WTC11 (cell line): ENCODE measurements at regions not wholly inside any gene's neighbourhood (a gene's known extent, or its start where the extent isn't known, plus 50 kb on each side); places are given as distances from the start of the nearest gene placed in this dataset.

Experiments
- ATAC-seq: fragments of 200-7000 bp; cut with Tn5 transposase; 2 replicates; pipeline ENCODE4 v1.10.0; 2021; ENCODE audit warnings: mild to moderate bottlenecking, moderate library complexity
- CTCF ChIA-PET: fragments of 300-600 bp; sonication (Branson Sonifier 250); formaldehyde crosslinking; loops from one replicate; lab custom pipeline; 2021; ENCODE audit warnings: antibody characterized with exemption; lab: Charles Lee
- POLR2A ChIA-PET: fragments of 350-600 bp; sonication (Branson Sonifier 250); formaldehyde crosslinking; loops from one replicate; lab custom pipeline; 2021; ENCODE audit warnings: antibody characterized with exemption; lab: Charles Lee
- DNase-seq: peaks from one replicate; pipeline ENCODE4 v3.0.0; 2021; ENCODE audit warnings: low spot score
- H3K27ac Mint-ChIP-seq: 2 replicates; pipeline ENCODE4 v1.8.0; 2021; ENCODE audit warnings: mixed read lengths
- H3K27me3 Mint-ChIP-seq: 2 replicates; pipeline ENCODE4 v1.8.0; 2021; ENCODE audit warnings: low read depth, mild to moderate bottlenecking, moderate library complexity, mixed read lengths
- H3K36me3 Mint-ChIP-seq: 2 replicates; pipeline ENCODE4 v1.8.0; 2021; ENCODE audit warnings: mixed read lengths
- H3K4me1 Mint-ChIP-seq: 2 replicates; pipeline ENCODE4 v1.8.0; 2022; ENCODE audit warnings: mixed read lengths
- H3K4me3 Mint-ChIP-seq: 2 replicates; pipeline ENCODE4 v1.8.0; 2021; ENCODE audit warnings: mild to moderate bottlenecking, moderate library complexity, mixed read lengths
- H3K9me3 Mint-ChIP-seq: 2 replicates; pipeline ENCODE4 v1.8.0; 2021; ENCODE audit warnings: mixed read lengths
- GTF2I ChIP-seq: fragments of 250-450 bp; sonication (Bioruptor Pico); conservative IDR thresholded peaks from 2 replicates; pipeline ENCODE4 v1.4.0; 2021; ENCODE audit warnings: mild to moderate bottlenecking
- HMGA2 ChIP-seq: fragments of 250-450 bp; sonication (Bioruptor Pico); IDR thresholded peaks from 2 replicates; pipeline ENCODE4 v1.4.0; 2021; ENCODE audit warnings: mild to moderate bottlenecking, moderate library complexity
- JAZF1 ChIP-seq: fragments of 250-450 bp; sonication (Bioruptor Pico); IDR thresholded peaks from 2 replicates; pipeline ENCODE4 v1.9.0; 2021; ENCODE audit warnings: moderate library complexity, mild to moderate bottlenecking, inconsistent platforms
- RELA ChIP-seq: sonication (generic); formaldehyde crosslinking; IDR thresholded peaks from 2 replicates; pipeline ENCODE4 v1.8.1; 2022; ENCODE audit warnings: missing genetic modification reagents, mild to moderate bottlenecking, borderline replicate concordance
- SP1 ChIP-seq: sonication (generic); formaldehyde crosslinking; conservative IDR thresholded peaks from 2 replicates; pipeline ENCODE4 v1.8.1; 2022; ENCODE audit warnings: missing genetic modification reagents
- TCF7 ChIP-seq: sonication (generic); formaldehyde crosslinking; IDR thresholded peaks from 2 replicates; pipeline ENCODE4 v1.8.0; 2022; ENCODE audit warnings: mild to moderate bottlenecking, low read depth, missing genetic modification reagents, moderate library complexity
- TEAD4 ChIP-seq: sonication (generic); formaldehyde crosslinking; IDR thresholded peaks from 2 replicates; pipeline ENCODE4 v1.8.0; 2022; ENCODE audit warnings: mild to moderate bottlenecking, missing genetic modification reagents
- TP53 ChIP-seq: sonication (generic); formaldehyde crosslinking; IDR thresholded peaks from 2 replicates; pipeline ENCODE4 v1.8.1; 2023; ENCODE audit warnings: mild to moderate bottlenecking, missing genetic modification reagents
- ZBTB21 ChIP-seq: sonication (generic); formaldehyde crosslinking; IDR thresholded peaks from 2 replicates; pipeline ENCODE4 v1.8.1; 2023; ENCODE audit warnings: mild to moderate bottlenecking, missing genetic modification reagents, borderline replicate concordance
- ZNF317 ChIP-seq: sonication (generic); formaldehyde crosslinking; IDR thresholded peaks from 2 replicates; pipeline ENCODE4 v1.8.1; 2023; ENCODE audit warnings: low read depth, mild to moderate bottlenecking, moderate library complexity, missing genetic modification reagents, borderline replicate concordance
- ZNF416 ChIP-seq: fragments of 250-450 bp; sonication (Bioruptor Pico); IDR thresholded peaks from 2 replicates; pipeline ENCODE4 v1.9.0; 2021; ENCODE audit warnings: mild to moderate bottlenecking, inconsistent platforms
- ZNF423 ChIP-seq: fragments of 250-450 bp; sonication (Bioruptor Pico); IDR thresholded peaks from 2 replicates; pipeline ENCODE4 v2.1.2; 2022; ENCODE audit warnings: mild to moderate bottlenecking, moderate library complexity
- ZNF671 ChIP-seq: fragments of 250-450 bp; sonication (Bioruptor Pico); IDR thresholded peaks from 2 replicates; pipeline ENCODE4 v1.8.0; 2021; ENCODE audit warnings: mild to moderate bottlenecking
- TF ChIP-seq, protein P1 (sequence below): sonication (generic); formaldehyde crosslinking; conservative IDR thresholded peaks from 2 replicates; pipeline ENCODE4 v1.8.1; 2023; ENCODE audit warnings: mild to moderate bottlenecking, low read depth, missing genetic modification reagents, moderate library complexity
- TF ChIP-seq, protein P2 (sequence below): sonication (generic); formaldehyde crosslinking; IDR thresholded peaks from 2 replicates; pipeline ENCODE4 v1.8.1; 2023; ENCODE audit warnings: mild to moderate bottlenecking, missing genetic modification reagents, moderate library complexity
- TF ChIP-seq, protein P3 (sequence below): fragments of 250-450 bp; sonication (Bioruptor Pico); IDR thresholded peaks from 2 replicates; pipeline ENCODE4 v1.9.0; 2021; ENCODE audit warnings: mild to moderate bottlenecking
- TF ChIP-seq, protein P4 (sequence below): sonication (generic); formaldehyde crosslinking; IDR thresholded peaks from 2 replicates; pipeline ENCODE4 v1.8.0; 2022; ENCODE audit warnings: missing genetic modification reagents
- TF ChIP-seq, protein P5 (sequence below): fragments of 200-600 bp; IDR thresholded peaks from 2 replicates; pipeline ENCODE4 v1.8.0; 2022; ENCODE audit warnings: antibody characterized with exemption
- TF ChIP-seq, protein P6 (sequence below): sonication (generic); formaldehyde crosslinking; IDR thresholded peaks from 2 replicates; pipeline ENCODE4 v1.8.1; 2023; ENCODE audit warnings: mild to moderate bottlenecking, missing genetic modification reagents, borderline replicate concordance

DNA sequence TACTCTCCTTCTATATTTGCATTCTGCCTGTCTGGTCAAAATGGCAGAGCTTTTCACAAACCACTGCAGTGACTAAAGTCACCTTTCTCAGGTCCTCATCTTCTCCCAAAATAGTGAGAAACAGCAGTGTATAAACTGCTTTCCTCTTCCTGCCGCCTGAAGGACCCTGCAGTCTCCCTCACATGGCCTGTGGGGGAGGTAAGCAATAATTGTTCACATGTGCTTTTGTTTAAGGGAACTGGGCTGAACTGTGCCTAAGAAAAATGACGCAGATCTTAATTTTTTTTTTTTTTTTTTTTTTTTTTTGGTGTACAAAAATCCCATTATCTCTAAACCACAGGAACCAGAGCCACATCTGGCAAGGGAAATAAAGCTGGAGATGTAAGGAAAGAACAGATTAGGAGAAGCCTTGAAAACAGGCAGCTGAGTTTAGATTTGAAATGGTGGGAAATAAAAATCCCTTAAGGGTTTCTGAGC, 131.7 kb upstream of the VLDLR start:
- H3K36me3 Mint-ChIP-seq, result no peaks in the 10 kb centered on the region
- POLR2A ChIA-PET, result no interaction called here
- H3K9me3 Mint-ChIP-seq, result 0 out of 2 replicates have a peak, but pooled peaks cover 4% of the 10 kb centered on the region
- no peaks in the 10 kb centered on the region for H3K27me3 Mint-ChIP-seq
- no peak overlapping the region for H3K27ac Mint-ChIP-seq
- no peak overlapping the region for H3K4me3 Mint-ChIP-seq
- CTCF ChIA-PET, result no interaction called here
- TF ChIP-seq RELA (CRISPR knock-in tag) (no peak), TEAD4 (no peak)
- ATAC-seq (no peak), DNase-seq (no peak)
- H3K4me1 Mint-ChIP-seq, result peaks cover 27% of the 10 kb centered on the region

DNA sequence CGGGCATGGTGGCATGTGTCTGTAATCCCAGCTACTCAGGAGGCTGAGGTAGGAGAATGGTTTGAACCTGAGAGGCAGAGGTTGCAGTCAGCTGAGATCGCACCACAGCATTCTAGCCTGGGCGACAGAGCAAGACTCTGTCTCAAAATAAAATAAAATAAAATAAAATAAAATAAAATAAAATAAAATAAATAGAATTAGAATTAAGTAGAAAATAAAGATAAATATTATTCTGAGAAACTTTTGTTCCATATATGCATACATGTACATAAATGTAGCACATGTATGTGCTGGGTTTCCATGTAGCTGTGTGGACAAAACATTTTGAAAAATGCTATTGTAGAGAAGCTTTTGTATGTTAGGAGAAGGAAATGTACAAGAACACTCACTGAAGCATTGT, 129.4 kb upstream of the VLDLR start:
- DNase-seq (no peak), ATAC-seq (no peak)
- Mint-ChIP-seq H3K36me3 (no peaks in the 10 kb centered on the region), H3K27ac (no peak overlapping the region), H3K4me3 (no peak overlapping the region), H3K9me3 (no peaks in the 10 kb centered on the region), H3K4me1 (peaks cover 28% of the 10 kb centered on the region), H3K27me3 (no peaks in the 10 kb centered on the region)
- TF ChIP-seq HMGA2 (CRISPR knock-in tag), result peak; percentile 95
- TF ChIP-seq, protein P1, sequence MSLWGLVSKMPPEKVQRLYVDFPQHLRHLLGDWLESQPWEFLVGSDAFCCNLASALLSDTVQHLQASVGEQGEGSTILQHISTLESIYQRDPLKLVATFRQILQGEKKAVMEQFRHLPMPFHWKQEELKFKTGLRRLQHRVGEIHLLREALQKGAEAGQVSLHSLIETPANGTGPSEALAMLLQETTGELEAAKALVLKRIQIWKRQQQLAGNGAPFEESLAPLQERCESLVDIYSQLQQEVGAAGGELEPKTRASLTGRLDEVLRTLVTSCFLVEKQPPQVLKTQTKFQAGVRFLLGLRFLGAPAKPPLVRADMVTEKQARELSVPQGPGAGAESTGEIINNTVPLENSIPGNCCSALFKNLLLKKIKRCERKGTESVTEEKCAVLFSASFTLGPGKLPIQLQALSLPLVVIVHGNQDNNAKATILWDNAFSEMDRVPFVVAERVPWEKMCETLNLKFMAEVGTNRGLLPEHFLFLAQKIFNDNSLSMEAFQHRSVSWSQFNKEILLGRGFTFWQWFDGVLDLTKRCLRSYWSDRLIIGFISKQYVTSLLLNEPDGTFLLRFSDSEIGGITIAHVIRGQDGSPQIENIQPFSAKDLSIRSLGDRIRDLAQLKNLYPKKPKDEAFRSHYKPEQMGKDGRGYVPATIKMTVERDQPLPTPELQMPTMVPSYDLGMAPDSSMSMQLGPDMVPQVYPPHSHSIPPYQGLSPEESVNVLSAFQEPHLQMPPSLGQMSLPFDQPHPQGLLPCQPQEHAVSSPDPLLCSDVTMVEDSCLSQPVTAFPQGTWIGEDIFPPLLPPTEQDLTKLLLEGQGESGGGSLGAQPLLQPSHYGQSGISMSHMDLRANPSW, result no peak
- ChIA-PET POLR2A (no interaction called here), CTCF (no interaction called here)

DNA sequence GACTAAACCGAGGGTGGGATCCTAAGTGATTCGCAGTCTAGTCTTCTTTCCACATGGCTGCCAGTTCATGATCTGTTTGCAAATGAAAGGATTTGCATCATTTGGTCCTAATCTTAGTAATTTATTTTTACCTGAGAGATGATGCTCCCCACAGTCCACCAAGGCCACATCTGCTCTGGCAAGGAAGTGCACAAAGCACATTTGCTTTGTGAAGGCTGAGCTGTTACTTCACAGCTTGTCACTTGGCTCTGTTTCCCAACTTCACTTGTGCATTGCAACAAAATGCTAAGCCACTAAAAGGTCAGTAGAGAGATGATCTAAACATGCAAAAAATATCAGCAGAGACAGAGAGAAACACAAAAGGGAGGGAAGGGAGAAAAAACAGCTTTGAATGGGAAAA, 128.5 kb upstream of the VLDLR start:
- CTCF ChIA-PET, result no interaction called here
- Mint-ChIP-seq H3K36me3 (no peaks in the 10 kb centered on the region), H3K9me3 (no peaks in the 10 kb centered on the region), H3K27me3 (no peaks in the 10 kb centered on the region), H3K27ac (no peak overlapping the region), H3K4me1 (peaks cover 26% of the 10 kb centered on the region), H3K4me3 (no peak overlapping the region)
- POLR2A ChIA-PET, result no interaction called here
- DNase-seq (no peak), ATAC-seq (no peak)
- no peak for TF ChIP-seq ZNF423 (CRISPR knock-in tag)
- TF ChIP-seq ZBTB21, result no peak
- TF ChIP-seq TCF7 (CRISPR knock-in tag), result no peak
- TF ChIP-seq, protein P2, sequence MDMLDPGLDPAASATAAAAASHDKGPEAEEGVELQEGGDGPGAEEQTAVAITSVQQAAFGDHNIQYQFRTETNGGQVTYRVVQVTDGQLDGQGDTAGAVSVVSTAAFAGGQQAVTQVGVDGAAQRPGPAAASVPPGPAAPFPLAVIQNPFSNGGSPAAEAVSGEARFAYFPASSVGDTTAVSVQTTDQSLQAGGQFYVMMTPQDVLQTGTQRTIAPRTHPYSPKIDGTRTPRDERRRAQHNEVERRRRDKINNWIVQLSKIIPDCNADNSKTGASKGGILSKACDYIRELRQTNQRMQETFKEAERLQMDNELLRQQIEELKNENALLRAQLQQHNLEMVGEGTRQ, result no peak
- no peak for TF ChIP-seq ZNF317 (CRISPR knock-in tag)
- TF ChIP-seq ZNF416 (CRISPR knock-in tag), result no peak
- TF ChIP-seq JAZF1 (CRISPR knock-in tag), result no peak
- TF ChIP-seq TP53, result no peak
- TF ChIP-seq SP1 (CRISPR knock-in tag), result no peak
- TF ChIP-seq, protein P3, sequence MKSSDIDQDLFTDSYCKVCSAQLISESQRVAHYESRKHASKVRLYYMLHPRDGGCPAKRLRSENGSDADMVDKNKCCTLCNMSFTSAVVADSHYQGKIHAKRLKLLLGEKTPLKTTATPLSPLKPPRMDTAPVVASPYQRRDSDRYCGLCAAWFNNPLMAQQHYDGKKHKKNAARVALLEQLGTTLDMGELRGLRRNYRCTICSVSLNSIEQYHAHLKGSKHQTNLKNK (CRISPR knock-in tag), result no peak
- TF ChIP-seq, protein P4, sequence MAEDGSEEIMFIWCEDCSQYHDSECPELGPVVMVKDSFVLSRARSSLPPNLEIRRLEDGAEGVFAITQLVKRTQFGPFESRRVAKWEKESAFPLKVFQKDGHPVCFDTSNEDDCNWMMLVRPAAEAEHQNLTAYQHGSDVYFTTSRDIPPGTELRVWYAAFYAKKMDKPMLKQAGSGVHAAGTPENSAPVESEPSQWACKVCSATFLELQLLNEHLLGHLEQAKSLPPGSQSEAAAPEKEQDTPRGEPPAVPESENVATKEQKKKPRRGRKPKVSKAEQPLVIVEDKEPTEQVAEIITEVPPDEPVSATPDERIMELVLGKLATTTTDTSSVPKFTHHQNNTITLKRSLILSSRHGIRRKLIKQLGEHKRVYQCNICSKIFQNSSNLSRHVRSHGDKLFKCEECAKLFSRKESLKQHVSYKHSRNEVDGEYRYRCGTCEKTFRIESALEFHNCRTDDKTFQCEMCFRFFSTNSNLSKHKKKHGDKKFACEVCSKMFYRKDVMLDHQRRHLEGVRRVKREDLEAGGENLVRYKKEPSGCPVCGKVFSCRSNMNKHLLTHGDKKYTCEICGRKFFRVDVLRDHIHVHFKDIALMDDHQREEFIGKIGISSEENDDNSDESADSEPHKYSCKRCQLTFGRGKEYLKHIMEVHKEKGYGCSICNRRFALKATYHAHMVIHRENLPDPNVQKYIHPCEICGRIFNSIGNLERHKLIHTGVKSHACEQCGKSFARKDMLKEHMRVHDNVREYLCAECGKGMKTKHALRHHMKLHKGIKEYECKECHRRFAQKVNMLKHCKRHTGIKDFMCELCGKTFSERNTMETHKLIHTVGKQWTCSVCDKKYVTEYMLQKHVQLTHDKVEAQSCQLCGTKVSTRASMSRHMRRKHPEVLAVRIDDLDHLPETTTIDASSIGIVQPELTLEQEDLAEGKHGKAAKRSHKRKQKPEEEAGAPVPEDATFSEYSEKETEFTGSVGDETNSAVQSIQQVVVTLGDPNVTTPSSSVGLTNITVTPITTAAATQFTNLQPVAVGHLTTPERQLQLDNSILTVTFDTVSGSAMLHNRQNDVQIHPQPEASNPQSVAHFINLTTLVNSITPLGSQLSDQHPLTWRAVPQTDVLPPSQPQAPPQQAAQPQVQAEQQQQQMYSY (CRISPR knock-in tag), result no peak
- TF ChIP-seq, protein P5, sequence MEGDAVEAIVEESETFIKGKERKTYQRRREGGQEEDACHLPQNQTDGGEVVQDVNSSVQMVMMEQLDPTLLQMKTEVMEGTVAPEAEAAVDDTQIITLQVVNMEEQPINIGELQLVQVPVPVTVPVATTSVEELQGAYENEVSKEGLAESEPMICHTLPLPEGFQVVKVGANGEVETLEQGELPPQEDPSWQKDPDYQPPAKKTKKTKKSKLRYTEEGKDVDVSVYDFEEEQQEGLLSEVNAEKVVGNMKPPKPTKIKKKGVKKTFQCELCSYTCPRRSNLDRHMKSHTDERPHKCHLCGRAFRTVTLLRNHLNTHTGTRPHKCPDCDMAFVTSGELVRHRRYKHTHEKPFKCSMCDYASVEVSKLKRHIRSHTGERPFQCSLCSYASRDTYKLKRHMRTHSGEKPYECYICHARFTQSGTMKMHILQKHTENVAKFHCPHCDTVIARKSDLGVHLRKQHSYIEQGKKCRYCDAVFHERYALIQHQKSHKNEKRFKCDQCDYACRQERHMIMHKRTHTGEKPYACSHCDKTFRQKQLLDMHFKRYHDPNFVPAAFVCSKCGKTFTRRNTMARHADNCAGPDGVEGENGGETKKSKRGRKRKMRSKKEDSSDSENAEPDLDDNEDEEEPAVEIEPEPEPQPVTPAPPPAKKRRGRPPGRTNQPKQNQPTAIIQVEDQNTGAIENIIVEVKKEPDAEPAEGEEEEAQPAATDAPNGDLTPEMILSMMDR, result no peak
- TF ChIP-seq, protein P6, sequence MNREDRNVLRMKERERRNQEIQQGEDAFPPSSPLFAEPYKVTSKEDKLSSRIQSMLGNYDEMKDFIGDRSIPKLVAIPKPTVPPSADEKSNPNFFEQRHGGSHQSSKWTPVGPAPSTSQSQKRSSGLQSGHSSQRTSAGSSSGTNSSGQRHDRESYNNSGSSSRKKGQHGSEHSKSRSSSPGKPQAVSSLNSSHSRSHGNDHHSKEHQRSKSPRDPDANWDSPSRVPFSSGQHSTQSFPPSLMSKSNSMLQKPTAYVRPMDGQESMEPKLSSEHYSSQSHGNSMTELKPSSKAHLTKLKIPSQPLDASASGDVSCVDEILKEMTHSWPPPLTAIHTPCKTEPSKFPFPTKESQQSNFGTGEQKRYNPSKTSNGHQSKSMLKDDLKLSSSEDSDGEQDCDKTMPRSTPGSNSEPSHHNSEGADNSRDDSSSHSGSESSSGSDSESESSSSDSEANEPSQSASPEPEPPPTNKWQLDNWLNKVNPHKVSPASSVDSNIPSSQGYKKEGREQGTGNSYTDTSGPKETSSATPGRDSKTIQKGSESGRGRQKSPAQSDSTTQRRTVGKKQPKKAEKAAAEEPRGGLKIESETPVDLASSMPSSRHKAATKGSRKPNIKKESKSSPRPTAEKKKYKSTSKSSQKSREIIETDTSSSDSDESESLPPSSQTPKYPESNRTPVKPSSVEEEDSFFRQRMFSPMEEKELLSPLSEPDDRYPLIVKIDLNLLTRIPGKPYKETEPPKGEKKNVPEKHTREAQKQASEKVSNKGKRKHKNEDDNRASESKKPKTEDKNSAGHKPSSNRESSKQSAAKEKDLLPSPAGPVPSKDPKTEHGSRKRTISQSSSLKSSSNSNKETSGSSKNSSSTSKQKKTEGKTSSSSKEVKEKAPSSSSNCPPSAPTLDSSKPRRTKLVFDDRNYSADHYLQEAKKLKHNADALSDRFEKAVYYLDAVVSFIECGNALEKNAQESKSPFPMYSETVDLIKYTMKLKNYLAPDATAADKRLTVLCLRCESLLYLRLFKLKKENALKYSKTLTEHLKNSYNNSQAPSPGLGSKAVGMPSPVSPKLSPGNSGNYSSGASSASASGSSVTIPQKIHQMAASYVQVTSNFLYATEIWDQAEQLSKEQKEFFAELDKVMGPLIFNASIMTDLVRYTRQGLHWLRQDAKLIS (CRISPR knock-in tag), result no peak
- no peak for TF ChIP-seq ZNF671
- TF ChIP-seq GTF2I, result no peak
